ENCODE measurements at regions not wholly inside any gene's neighbourhood (a gene's known extent, or its start where the extent isn't known, plus 50 kb on each side); places are given as distances from the start of the nearest gene placed in this dataset.

- TF ChIP-seq ZSCAN30 (tag by site-specific recombination; IDR thresholded peaks at IDR 0.05) (no peak), ZNF654 (tag by site-specific recombination; IDR thresholded peaks at IDR 0.05; ENCODE audit: low read depth) (no peak), ZNF175 (tag by site-specific recombination; IDR thresholded peaks at IDR 0.05) (no peak), ZNF19 (tag by site-specific recombination; IDR thresholded peaks at IDR 0.05; ENCODE audit: low read depth) (no peak), ZNF548 (tag by site-specific recombination; IDR thresholded peaks at IDR 0.05) (no peak), ZNF560 (tag by site-specific recombination; IDR thresholded peaks at IDR 0.05; ENCODE audit: borderline replicate concordance) (no peak)
- TF ChIP-seq, protein P1, sequence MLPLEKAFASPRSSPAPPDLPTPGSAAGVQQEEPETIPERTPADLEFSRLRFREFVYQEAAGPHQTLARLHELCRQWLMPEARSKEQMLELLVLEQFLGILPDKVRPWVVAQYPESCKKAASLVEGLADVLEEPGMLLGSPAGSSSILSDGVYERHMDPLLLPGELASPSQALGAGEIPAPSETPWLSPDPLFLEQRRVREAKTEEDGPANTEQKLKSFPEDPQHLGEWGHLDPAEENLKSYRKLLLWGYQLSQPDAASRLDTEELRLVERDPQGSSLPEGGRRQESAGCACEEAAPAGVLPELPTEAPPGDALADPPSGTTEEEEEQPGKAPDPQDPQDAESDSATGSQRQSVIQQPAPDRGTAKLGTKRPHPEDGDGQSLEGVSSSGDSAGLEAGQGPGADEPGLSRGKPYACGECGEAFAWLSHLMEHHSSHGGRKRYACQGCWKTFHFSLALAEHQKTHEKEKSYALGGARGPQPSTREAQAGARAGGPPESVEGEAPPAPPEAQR (tag by site-specific recombination; IDR thresholded peaks at IDR 0.05), result no peak
Measured at GRCh38 chr21:39055167-39055767, 128.0 kb downstream of the PSMG1 start (continued).

DNA sequence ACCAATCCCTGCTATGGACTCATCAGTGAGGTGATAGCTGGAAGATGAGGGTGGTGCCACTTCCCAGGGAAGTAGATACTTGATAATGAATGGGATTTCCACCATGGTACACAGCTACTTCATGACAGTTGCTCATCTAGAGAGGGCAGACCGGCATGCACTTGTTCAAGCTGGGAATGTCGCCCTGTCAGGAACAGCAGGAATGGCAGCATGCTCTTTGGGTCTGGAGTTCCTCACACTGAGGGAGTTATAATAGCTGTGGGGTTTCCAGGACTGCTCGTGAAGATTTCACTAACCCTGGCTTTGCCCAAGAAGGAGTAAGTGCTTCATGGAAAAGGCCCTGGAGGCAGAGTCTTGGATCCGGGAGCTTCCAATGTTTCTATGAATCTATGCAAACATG is 129.2 kb downstream of the PSMG1 start:
- no peaks in the 10 kb centered on the region for H3K36me3 ChIP-seq (ENCODE audit: control insufficient read depth in 2 of 2, insufficient read depth in 1 of 2, low read length in 2 of 2)
- ChIA-PET POLR2A (no interaction called here), CTCF (interaction anchor here (0.6 to 0.8 kb wide), 3 partner anchors 58 to 801 kb away, joined by 3 to 5 read pairs (median 3); no protein-coding TSS in a partner anchor)
- no peak overlapping the region for H3K4me3 ChIP-seq (ENCODE audit: low read depth, low read length)
- no peaks in the 10 kb centered on the region for H3K9me3 ChIP-seq (ENCODE audit: control insufficient read depth, insufficient read depth, low read depth, low read length)
- no peak overlapping the region for H3K27ac ChIP-seq (ENCODE audit: extremely low read depth, low read depth, low read length)
- TF ChIP-seq GLI2 (tag by site-specific recombination; IDR thresholded peaks at IDR 0.05; ENCODE audit: borderline replicate concordance, low read depth) (no peak), ZNF837 (tag by site-specific recombination; IDR thresholded peaks at IDR 0.05) (no peak), ZNF621 (tag by site-specific recombination; IDR thresholded peaks at IDR 0.05) (no peak), ZNF391 (tag by site-specific recombination; IDR thresholded peaks at IDR 0.05; ENCODE audit: borderline replicate concordance, low read depth) (no peak), ZNF626 (tag by site-specific recombination; IDR thresholded peaks at IDR 0.05) (no peak), ZNF341 (tag by site-specific recombination; IDR thresholded peaks at IDR 0.05; ENCODE audit: low read depth) (no peak), ZNF248 (tag by site-specific recombination; IDR thresholded peaks at IDR 0.05) (no peak), ZBTB8A (tag by site-specific recombination; IDR thresholded peaks at IDR 0.05) (no peak), PATZ1 (tag by site-specific recombination; IDR thresholded peaks at IDR 0.05) (no peak), ZFP69B (tag by site-specific recombination; IDR thresholded peaks at IDR 0.05) (no peak), SCRT1 (tag by site-specific recombination; IDR thresholded peaks at IDR 0.05; ENCODE audit: borderline replicate concordance) (no peak), MYNN (tag by site-specific recombination; IDR thresholded peaks at IDR 0.05; ENCODE audit: borderline replicate concordance) (no peak)
- TF ChIP-seq, protein P2, sequence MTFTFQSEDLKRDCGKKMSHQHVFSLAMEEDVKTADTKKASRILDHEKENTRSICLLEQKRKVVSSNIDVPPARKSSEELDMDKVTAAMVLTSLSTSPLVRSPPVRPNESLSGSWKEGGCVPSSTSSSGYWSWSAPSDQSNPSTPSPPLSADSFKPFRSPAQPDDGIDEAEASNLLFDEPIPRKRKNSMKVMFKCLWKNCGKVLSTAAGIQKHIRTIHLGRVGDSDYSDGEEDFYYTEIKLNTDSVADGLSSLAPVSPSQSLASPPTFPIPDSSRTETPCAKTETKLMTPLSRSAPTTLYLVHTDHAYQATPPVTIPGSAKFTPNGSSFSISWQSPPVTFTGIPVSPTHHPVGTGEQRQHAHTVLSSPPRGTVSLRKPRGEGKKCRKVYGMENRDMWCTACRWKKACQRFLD (tag by site-specific recombination; IDR thresholded peaks at IDR 0.05), result no peak
- H3K4me1 ChIP-seq (ENCODE audit: control insufficient read depth, insufficient read depth, low read length), result no peaks in the 10 kb centered on the region

GRCh38 chr21:39053126-39053525 is 130.1 kb downstream of the PSMG1 start:
- no peak overlapping the region for H3K27ac ChIP-seq (ENCODE audit: extremely low read depth, low read depth, low read length)
- H3K36me3 ChIP-seq (ENCODE audit: control insufficient read depth in 2 of 2, insufficient read depth in 1 of 2, low read length in 2 of 2), result no peaks in the 10 kb centered on the region
- POLR2A ChIA-PET, result no interaction called here
- CTCF ChIA-PET, result interaction anchor here (0.8 kb wide), 1 partner anchor 85 kb away, joined by 3 read pairs; no protein-coding TSS in a partner anchor
- no peaks in the 10 kb centered on the region for H3K9me3 ChIP-seq (ENCODE audit: control insufficient read depth, insufficient read depth, low read depth, low read length)
- no peak overlapping the region for H3K4me3 ChIP-seq (ENCODE audit: low read depth, low read length)
- H3K4me1 ChIP-seq (ENCODE audit: control insufficient read depth, insufficient read depth, low read length), result no peaks in the 10 kb centered on the region
- no peak for TF ChIP-seq ZNF132 (tag by site-specific recombination; IDR thresholded peaks at IDR 0.05; ENCODE audit: borderline replicate concordance)
- no peak for TF ChIP-seq KLF1 (tag by site-specific recombination; IDR thresholded peaks at IDR 0.05)
- TF ChIP-seq ZNF747 (tag by site-specific recombination; IDR thresholded peaks at IDR 0.05), result no peak
- TF ChIP-seq ZXDB (tag by site-specific recombination; IDR thresholded peaks at IDR 0.05), result no peak
- TF ChIP-seq ZNF692 (tag by site-specific recombination; IDR thresholded peaks at IDR 0.05), result no peak
- TF ChIP-seq ZSCAN4 (tag by site-specific recombination; IDR thresholded peaks at IDR 0.05), result no peak
- TF ChIP-seq, protein P2 (tag by site-specific recombination; IDR thresholded peaks at IDR 0.05), result no peak
